Loucy (cell line): ENCODE measurements at regions not wholly inside any gene's neighbourhood (a gene's known extent, or its start where the extent isn't known, plus 50 kb on each side); places are given as distances from the start of the nearest gene placed in this dataset.

Experiments used
- H2AFZ ChIP-seq: fragments of 200-600 bp; sonication (generic); 2 replicates; pipeline ENCODE4 v1.6.0; 2016; ENCODE audit warnings: antibody characterized with exemption, mild to moderate bottlenecking, low read length, moderate library complexity
- H3F3A ChIP-seq: fragments of 200-600 bp; 2 replicates; pipeline ENCODE4 v1.6.0; 2016; ENCODE audit warnings: antibody characterized with exemption, low read depth, mild to moderate bottlenecking
- H3K27me3 ChIP-seq: fragments of 200-600 bp; sonication (generic); 2 replicates; pipeline ENCODE4 v1.6.1; 2014; ENCODE audit warnings: low read length, mild to moderate bottlenecking; ENCODE audit not compliant: insufficient read depth, poor library complexity, severe bottlenecking
- H3K36me3 ChIP-seq: fragments of 200-600 bp; sonication (generic); 2 replicates; pipeline ENCODE4 v1.6.1; 2016; ENCODE audit warnings: low read length; ENCODE audit not compliant: insufficient read depth
- H3K4me1 ChIP-seq: fragments of 200-600 bp; sonication (generic); 2 replicates; pipeline ENCODE4 v1.5.1; 2014; ENCODE audit warnings: low read length, mild to moderate bottlenecking; ENCODE audit not compliant: insufficient read depth, poor library complexity, severe bottlenecking
- H3K4me2 ChIP-seq: fragments of 200-600 bp; sonication (generic); 2 replicates; pipeline ENCODE4 v1.6.0; 2014; ENCODE audit warnings: antibody characterized with exemption, low read length, low read depth, mild to moderate bottlenecking; ENCODE audit not compliant: poor library complexity, severe bottlenecking
- H3K4me3 ChIP-seq: fragments of 200-600 bp; sonication (generic); 2 replicates; pipeline ENCODE4 v1.5.1; 2014; ENCODE audit warnings: low read length, mild to moderate bottlenecking, mixed read lengths; ENCODE audit not compliant: poor library complexity, severe bottlenecking
- H3K79me2 ChIP-seq: fragments of 200-600 bp; sonication (generic); 2 replicates; pipeline ENCODE4 v1.6.1; 2014; ENCODE audit warnings: low read length; ENCODE audit not compliant: insufficient read depth
- H3K9ac ChIP-seq: fragments of 200-600 bp; sonication (generic); 2 replicates; pipeline ENCODE4 v1.6.0; 2014; ENCODE audit warnings: mild to moderate bottlenecking, low read depth, low read length, moderate library complexity; ENCODE audit not compliant: poor library complexity, severe bottlenecking
- H3K9me2 ChIP-seq: fragments of 200-600 bp; sonication (generic); replicated peaks from 2 replicates; pipeline ENCODE4 v1.6.1; 2016; ENCODE audit warnings: low read depth, low read length, mixed read lengths
- H3K9me3 ChIP-seq: fragments of 200-600 bp; sonication (generic); 2 replicates; pipeline ENCODE4 v1.6.1; 2014; ENCODE audit warnings: mild to moderate bottlenecking, antibody characterized with exemption, low read length, low read depth; ENCODE audit not compliant: insufficient read depth
- H4K20me1 ChIP-seq: fragments of 200-600 bp; sonication (generic); 2 replicates; pipeline ENCODE4 v1.6.0; 2014; ENCODE audit warnings: antibody characterized with exemption, low read length, mild to moderate bottlenecking; ENCODE audit not compliant: insufficient read depth, poor library complexity, severe bottlenecking
- EZH2phosphoT487 ChIP-seq: fragments of 200-600 bp; IDR thresholded peaks from 2 replicates; pipeline ENCODE4 v1.6.1; 2018; ENCODE audit warnings: antibody characterized with exemption, mild to moderate bottlenecking, moderate library complexity, borderline replicate concordance
- TF ChIP-seq, protein P1 (sequence below): fragments of 200-600 bp; sonication (generic); conservative IDR thresholded peaks from 2 replicates; pipeline ENCODE4 v1.5.1; 2014; ENCODE audit warnings: mild to moderate bottlenecking, antibody characterized with exemption, low read length

- Histone ChIP-seq H3K79me2 (no peaks in the 10 kb centered on the region), H3K9ac (no peak overlapping the region), H3K4me1 (no peaks in the 10 kb centered on the region), H3K4me3 (no peak overlapping the region), H2AFZ (no peak overlapping the region), H3K9me3 (no peaks in the 10 kb centered on the region), H3K27me3 (no peaks in the 10 kb centered on the region), H4K20me1 (no peaks in the 10 kb centered on the region), H3F3A (no peaks in the 10 kb centered on the region), H3K4me2 (no peak overlapping the region), H3K36me3 (no peaks in the 10 kb centered on the region), H3K9me2 (no peaks in the 10 kb centered on the region)
- TF ChIP-seq, protein P1, sequence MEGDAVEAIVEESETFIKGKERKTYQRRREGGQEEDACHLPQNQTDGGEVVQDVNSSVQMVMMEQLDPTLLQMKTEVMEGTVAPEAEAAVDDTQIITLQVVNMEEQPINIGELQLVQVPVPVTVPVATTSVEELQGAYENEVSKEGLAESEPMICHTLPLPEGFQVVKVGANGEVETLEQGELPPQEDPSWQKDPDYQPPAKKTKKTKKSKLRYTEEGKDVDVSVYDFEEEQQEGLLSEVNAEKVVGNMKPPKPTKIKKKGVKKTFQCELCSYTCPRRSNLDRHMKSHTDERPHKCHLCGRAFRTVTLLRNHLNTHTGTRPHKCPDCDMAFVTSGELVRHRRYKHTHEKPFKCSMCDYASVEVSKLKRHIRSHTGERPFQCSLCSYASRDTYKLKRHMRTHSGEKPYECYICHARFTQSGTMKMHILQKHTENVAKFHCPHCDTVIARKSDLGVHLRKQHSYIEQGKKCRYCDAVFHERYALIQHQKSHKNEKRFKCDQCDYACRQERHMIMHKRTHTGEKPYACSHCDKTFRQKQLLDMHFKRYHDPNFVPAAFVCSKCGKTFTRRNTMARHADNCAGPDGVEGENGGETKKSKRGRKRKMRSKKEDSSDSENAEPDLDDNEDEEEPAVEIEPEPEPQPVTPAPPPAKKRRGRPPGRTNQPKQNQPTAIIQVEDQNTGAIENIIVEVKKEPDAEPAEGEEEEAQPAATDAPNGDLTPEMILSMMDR: no peak
- TF ChIP-seq EZH2phosphoT487: no peak
Observed at GRCh38 chr1:229853751-229854150, 213.3 kb upstream of the GALNT2 start.

DNA sequence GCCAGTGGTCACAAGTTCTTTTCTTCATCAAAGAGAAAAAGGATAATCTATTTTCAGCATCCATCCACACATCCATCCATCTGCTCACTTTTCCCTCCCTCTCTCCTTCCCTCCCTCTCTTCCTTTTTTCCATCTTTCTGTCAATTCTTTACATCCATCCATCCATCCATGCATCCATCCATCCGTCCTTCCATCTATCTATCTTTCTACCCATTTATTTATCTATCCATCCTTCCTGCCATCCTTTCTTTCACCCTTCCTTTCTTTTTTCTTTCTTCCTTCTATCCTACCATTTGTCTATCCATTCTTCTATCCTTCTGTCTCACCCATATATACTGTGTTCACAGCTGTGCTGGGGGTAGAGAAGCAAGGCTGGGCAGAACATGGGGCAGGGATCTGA lies 212.4 kb upstream of the GALNT2 start:
- Histone ChIP-seq H3K4me2 (no peak overlapping the region), H3K27me3 (no peaks in the 10 kb centered on the region), H3K79me2 (no peaks in the 10 kb centered on the region), H3K9me2 (no peaks in the 10 kb centered on the region), H3K4me1 (no peaks in the 10 kb centered on the region), H2AFZ (no peak overlapping the region), H4K20me1 (no peaks in the 10 kb centered on the region), H3K9me3 (no peaks in the 10 kb centered on the region), H3K9ac (no peak overlapping the region), H3K36me3 (no peaks in the 10 kb centered on the region), H3F3A (no peaks in the 10 kb centered on the region), H3K4me3 (no peak overlapping the region)
- TF ChIP-seq, protein P1: no peak
- no peak for TF ChIP-seq EZH2phosphoT487

GRCh38 chr1:229856009-229856650 lies 210.9 kb upstream of the GALNT2 start:
- Histone ChIP-seq H3F3A (no peaks in the 10 kb centered on the region), H2AFZ (no peak overlapping the region), H3K4me3 (no peak overlapping the region), H3K9me3 (no peaks in the 10 kb centered on the region), H3K36me3 (no peaks in the 10 kb centered on the region), H3K4me2 (no peak overlapping the region), H3K27me3 (no peaks in the 10 kb centered on the region), H4K20me1 (no peaks in the 10 kb centered on the region), H3K4me1 (no peaks in the 10 kb centered on the region), H3K9ac (no peak overlapping the region), H3K9me2 (no peaks in the 10 kb centered on the region), H3K79me2 (no peaks in the 10 kb centered on the region)
- TF ChIP-seq, protein P1: no peak
- TF ChIP-seq EZH2phosphoT487: no peak
